Lower leg skin (tissue), 4 donors: ENCODE measurements at regions not wholly inside any gene's neighbourhood (a gene's known extent, or its start where the extent isn't known, plus 50 kb on each side); places are given as distances from the start of the nearest gene placed in this dataset.

ENCODE experiments used
- DNase-seq, 2 donors: peaks; one replicate each; pipeline ENCODE4 v3.0.0-alpha.2; 2019; ENCODE audit warnings: low spot score in 2 of 2
- H3K4me3 ChIP-seq: fragments of 200-600 bp; sonication (generic); 2 replicates; pipeline ENCODE4 v1.5.1; 2017; ENCODE audit warnings: mild to moderate bottlenecking, low read depth; ENCODE audit not compliant: poor library complexity, severe bottlenecking
- CTCF ChIP-seq, 3 donors: fragments of 450-650 bp; IDR thresholded peaks; one replicate each; pipeline ENCODE4 v1.5.1; 2016; ENCODE audit warnings: antibody characterized with exemption in 3 of 3, mild to moderate bottlenecking in 3 of 3, moderate library complexity in 2 of 3
- POLR2A ChIP-seq, 2 donors: fragments of 450-650 bp; IDR thresholded peaks; one replicate each; pipeline ENCODE4 v1.6.1; 2016 to 2017; ENCODE audit warnings: antibody characterized with exemption in 2 of 2, mild to moderate bottlenecking in 1 of 2, moderate library complexity in 1 of 2
- WGBS, 2 donors: methylation state at CpG; one replicate each; pipeline ENCODE4 v1.1.5; 2018; 5-methylcytosine and 5-hydroxymethylcytosine counted together
- intact Hi-C: fragments of 100-400 bp; cut with DNase I; formaldehyde crosslinking; loops from one replicate; pipeline ENCODE4 v1.15.0; 2023; ENCODE audit warnings: low total_unique reads

DNA sequence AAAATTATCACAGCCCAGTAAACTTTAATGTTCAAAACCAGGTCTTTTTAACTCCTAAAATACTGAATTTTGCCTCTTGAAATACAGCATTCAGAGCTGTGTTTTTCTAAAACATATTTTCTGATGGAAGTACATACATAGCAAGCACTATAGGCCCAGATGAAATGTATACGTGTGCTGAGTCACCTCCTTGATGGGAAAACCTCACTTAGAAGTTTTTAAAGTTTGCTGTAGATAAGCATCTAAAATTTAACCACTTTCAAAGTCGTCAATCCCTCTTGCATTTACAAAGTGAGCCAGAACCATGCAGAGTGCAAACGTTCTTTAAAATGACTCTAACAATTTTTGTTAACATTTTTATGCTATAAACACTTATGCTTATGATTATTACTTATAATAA lies 618.8 kb downstream of the RPS29 start:
- no peak for DNase-seq
- TF ChIP-seq CTCF (IDR thresholded peaks at IDR 0.05): no peak
- TF ChIP-seq POLR2A (IDR thresholded peaks at IDR 0.05): no peak
- H3K4me3 ChIP-seq: no peak overlapping the region
- intact Hi-C loops: no loop called here
- 31 to 33% methylated on average over 3 of the region's 3 CpGs for WGBS, 2 donors

DNA sequence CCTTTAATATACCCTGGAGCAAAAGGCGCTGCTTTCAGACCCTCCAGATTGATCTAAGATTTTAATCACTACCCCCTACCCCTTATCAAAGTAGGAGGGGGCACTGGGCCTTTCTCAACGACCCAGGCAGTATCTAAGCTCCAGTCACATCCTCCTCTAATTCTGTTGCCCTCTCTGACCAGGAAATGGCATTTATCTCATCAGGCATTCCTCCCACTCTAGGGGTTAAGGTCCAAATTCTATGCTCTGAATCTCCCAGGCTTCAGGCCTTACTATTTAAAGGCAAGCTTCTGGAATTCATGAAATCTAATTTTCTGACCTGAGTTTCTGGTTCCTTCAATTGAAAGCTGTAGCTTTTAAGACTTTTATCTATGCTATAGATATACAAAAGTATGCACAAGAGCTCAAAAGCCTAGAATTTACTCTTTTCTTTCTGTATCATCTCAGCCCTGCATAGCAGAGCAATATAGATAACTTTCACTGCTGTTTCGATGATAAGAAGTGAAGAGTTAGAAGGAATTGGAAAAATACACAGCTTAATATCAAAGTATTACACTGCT lies 622.9 kb downstream of the RPS29 start:
- TF ChIP-seq POLR2A (IDR thresholded peaks at IDR 0.05): no peak
- no peak for TF ChIP-seq CTCF (IDR thresholded peaks at IDR 0.05)
- DNase-seq: no peak
- no peak overlapping the region for H3K4me3 ChIP-seq
- intact Hi-C loops: no loop called here
- 54 to 71% methylated on average over 3 of the region's 3 CpGs for WGBS, 2 donors

DNA sequence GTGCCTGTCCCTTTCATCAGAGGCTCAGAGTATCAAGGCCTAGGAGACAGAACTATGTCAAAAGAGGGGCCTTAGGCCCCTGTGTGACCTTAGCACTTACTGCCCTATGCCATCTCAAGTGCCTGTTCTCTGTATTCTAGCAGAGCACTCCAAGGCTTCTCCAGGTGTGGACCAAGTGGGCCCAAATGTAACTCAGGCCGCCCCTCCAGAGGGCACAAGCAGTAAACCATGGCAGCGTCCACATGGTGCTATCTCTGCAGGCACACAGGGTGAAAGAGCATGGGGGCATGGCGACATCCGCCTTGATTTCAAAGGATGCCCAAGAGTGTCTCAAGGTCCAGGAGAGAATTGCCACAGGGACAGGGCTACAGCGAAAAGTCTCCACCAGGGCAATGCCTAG lies 628.7 kb downstream of the RPS29 start:
- H3K4me3 ChIP-seq: no peak overlapping the region
- intact Hi-C loops: no loop called here
- TF ChIP-seq POLR2A (IDR thresholded peaks at IDR 0.05) (no peak), CTCF (IDR thresholded peaks at IDR 0.05) (no peak)
- DNase-seq: no peak
- 92 to 96% methylated on average over 5 of the region's 5 CpGs for WGBS, 2 donors

DNA sequence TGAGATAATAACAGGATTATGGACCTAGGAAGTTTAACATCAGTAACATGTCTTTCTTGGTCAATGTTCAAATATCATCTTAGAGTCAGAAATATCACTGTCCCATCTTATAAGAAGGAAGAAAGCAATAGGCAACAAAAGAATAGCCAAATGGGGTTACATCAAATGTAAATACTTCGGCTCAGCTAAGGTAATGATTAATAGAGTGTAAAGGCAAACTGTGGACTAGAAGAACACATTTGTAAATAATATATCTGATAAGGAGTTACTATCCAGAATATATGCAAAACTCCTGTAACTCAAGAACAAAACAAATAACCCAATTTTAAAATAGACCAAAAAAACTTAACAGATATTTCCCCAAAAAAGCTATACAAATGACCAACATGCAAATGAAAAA lies 630.3 kb downstream of the RPS29 start:
- intact Hi-C loops: no loop called here
- TF ChIP-seq POLR2A (IDR thresholded peaks at IDR 0.05) (no peak), CTCF (IDR thresholded peaks at IDR 0.05) (no peak)
- H3K4me3 ChIP-seq: no peak overlapping the region
- no peak for DNase-seq
- 94 to 98% methylated on average over 1 of the region's 1 CpG for WGBS, 2 donors

GRCh38 chr14:48954446-48954845 lies 631.7 kb downstream of the RPS29 start:
- 59 to 76% methylated on average over 1 of the region's 1 CpG for WGBS, 2 donors
- no peak for TF ChIP-seq CTCF (IDR thresholded peaks at IDR 0.05)
- TF ChIP-seq POLR2A (IDR thresholded peaks at IDR 0.05): no peak
- intact Hi-C loops: no loop called here
- H3K4me3 ChIP-seq: no peak overlapping the region
- DNase-seq: no peak

DNA sequence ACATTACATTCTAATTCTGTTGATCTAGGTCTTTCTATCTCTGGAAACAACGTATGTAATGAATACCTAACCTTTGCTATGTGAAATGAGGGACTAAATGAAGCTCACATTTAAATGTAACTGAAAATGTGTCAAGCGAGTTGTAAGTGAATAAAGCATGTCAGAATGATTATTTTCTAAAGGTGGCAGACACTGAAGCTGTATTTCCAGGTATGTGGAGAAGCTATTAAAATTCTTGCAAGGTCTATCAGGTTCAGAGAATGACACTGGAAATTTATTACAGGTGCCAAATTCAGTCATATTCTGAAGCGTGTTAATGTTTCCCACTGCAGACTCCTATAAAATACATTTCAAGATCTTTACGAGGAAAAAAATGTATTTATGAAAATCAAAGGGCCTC lies 641.4 kb downstream of the RPS29 start:
- DNase-seq: no peak
- TF ChIP-seq CTCF (IDR thresholded peaks at IDR 0.05) (no peak), POLR2A (IDR thresholded peaks at IDR 0.05) (no peak)
- intact Hi-C loops: no loop called here
- WGBS, 2 donors: 50 to 59% methylated on average over 4 of the region's 4 CpGs
- no peak overlapping the region for H3K4me3 ChIP-seq
